HG03439 (cell line): ENCODE measurements at regions not wholly inside any gene's neighbourhood (a gene's known extent, or its start where the extent isn't known, plus 50 kb on each side); places are given as distances from the start of the nearest gene placed in this dataset.

Experiments used
- ATAC-seq: cut with Tn5 transposase; IDR thresholded peaks from one replicate; pipeline ENCODE4 v1.9.1; 2021; ENCODE audit warnings: mild to moderate bottlenecking, moderate library complexity; ENCODE audit not compliant: unreplicated experiment

DNA sequence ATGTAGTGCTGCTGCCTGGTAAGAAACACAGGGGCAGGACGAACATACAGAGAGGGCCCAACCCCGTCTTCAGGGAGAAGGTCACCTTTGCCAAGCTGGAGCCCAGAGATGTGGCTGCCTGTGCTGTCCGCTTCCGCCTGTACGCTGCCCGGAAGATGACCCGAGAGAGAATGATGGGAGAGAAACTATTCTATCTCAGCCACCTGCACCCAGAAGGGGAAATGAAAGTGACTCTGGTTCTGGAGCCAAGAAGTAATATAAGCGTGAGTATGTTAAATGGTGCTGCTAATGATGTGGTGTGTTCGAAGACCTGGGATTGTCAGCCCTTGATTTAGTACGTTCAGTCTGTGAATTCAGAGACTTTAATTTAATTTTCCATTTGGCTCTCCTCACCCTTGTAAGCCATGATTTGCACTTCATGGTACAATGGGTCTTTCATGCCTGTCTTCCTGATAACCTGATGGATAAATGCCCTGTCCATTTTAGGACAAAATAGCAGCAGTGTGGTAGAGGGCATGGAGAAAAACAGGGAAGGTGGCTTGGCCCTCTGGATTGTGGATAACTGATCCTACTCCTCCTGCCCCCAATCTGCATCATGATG, 318.9 kb downstream of the SNAPC1 start:
- ATAC-seq: peak; percentile 96

DNA sequence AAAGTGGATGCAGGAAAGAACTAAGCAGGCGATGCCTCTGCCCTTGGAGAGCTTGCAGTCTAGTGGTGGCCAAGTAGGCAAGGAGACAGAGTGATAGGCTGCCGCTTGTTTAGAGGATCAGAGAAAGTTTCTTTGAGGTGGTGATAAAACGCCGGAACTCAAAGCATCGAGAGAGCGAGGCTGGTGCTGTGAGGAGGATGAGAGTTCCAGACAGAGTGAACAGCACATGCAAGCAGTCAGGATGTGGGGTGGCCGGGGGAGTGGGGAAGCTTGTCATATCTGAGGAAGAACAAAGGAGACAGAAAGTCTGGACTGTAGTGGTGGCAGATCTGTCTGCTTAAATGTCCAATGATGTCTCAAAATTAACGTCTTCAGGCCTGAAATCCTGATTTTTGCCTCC, 319.7 kb downstream of the SNAPC1 start:
- ATAC-seq: no peak

DNA sequence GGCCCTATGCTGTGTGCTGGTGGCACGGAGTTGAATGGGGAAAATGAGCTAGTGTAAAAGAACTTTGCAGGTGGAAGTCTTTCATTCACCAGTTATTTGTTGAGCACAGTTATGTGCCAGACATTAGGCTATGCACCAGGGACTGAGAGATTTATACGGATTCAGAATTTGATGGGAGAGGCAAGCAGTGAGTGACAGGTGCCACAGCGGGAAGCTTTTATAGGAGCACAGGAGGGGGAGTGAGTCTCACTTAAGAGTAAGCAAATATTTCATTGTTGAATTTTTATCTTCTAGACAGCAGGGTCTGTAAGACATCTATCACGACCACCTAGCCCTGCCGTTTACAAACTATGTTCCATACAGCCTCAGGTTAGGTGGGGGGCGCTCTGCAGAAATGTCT, 320.6 kb downstream of the SNAPC1 start:
- no peak for ATAC-seq

DNA sequence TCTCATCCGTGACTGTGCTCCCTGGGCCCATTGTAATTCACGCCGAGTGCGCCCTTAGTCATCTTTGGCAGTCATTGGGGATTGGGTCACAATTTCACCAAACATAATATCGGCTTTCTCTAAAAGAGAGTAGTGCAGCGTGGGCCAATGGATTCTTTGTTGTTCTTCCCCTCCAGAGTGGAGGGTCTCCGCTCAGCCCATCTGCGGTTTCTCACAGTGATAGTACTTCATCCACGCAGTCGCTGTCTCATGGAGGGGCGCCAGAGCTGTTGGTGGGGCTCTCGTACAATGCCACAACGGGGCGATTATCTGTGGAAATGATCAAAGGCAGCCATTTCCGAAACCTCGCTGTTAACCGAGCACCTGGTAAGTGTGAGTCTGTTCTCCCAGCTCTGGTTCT, 321.8 kb downstream of the SNAPC1 start:
- ATAC-seq: no peak

DNA sequence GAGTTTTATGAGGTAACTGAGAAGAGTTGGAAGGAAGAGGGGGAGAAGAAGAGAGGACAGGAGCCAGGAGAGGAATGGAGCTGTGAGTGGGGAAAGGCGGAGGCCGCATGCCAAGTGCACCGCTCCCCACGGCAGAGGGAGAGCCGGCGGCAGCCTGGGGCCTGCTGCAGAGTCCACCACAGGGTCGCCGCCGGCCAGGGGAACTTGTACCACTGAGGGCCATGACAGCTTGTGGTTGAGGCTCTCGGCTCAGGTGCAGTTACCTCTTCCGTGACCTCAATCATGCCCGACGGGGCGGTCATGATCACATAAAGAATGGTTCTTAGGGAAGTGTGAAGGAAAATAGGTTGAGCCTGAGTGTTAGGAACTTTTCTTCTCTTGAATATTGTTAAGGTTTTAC, 325.0 kb downstream of the SNAPC1 start:
- ATAC-seq: no peak

DNA sequence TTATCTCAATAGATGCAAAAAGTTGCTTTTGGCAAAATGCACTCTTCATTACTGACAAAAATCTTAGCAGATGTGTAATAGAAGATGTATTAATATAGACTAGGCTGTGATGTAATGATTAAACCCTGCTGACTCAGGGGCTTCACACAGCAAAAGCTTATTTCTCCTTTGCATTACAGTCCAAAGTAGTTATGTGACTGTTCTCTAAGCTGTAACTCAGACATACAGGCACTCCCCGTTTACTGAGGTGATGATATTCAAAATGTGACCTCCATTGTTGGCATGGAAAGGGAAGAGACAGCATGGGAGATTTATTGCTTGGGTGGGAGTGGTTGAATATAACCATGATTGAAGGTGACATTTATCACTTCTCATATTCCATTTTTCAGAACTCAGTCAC, 331.5 kb downstream of the SNAPC1 start:
- no peak for ATAC-seq

DNA sequence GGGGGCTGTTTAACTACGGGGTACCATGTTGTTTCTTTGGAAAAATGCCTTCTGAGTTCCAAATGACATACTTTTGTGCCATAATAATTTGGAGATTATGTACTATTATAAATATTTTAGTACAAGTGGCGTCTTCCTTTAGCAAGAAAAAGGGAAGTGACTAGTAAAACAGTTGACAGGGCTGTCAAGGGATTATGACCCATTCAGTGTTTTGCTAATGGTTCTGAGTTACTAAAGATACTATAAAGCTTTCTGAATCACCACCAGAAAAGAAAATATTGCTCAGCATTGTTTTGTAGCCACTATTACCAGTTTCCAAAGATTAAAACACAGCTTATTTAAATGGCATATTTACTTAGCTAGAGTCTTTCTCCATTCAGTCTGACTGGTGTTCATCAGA, 334.9 kb downstream of the SNAPC1 start:
- ATAC-seq: no peak

DNA sequence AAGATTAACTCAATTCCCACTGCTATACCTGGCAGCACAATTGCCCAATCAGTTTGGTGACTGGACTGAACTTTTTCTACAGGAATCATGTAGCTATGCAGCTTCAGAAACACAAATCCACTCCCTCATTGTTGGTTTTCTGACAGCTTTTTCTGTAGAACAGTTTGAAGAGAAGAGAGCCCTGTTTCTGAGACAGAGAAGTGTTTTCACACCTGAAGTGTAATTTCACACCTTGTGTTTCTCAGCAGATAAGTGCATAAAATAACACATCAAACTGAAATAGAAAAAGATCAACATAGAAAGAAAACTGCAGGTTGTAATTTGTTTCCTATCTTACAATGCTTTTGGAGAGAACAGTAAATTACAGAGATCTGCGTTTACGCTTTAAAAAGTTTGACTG, 335.6 kb downstream of the SNAPC1 start:
- no peak for ATAC-seq

DNA sequence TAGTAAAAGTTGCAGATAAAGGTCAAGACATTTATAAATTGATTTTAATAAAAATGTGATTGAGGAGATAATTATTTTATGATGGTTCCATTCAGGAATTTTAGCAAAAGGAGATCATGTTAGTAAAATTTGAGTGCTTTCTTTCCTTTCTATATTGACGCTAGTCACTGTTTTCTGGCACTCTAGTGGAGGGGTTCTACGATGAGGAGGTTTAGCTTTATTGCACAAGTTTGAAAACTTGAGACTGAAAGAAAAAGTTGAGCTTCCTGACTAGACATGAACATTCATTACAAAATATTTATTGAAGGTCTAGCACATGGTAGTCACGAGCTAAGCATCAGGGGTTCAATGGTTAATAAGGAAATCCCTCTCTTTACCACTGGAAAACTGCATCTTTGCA, 336.1 kb downstream of the SNAPC1 start:
- no peak for ATAC-seq

DNA sequence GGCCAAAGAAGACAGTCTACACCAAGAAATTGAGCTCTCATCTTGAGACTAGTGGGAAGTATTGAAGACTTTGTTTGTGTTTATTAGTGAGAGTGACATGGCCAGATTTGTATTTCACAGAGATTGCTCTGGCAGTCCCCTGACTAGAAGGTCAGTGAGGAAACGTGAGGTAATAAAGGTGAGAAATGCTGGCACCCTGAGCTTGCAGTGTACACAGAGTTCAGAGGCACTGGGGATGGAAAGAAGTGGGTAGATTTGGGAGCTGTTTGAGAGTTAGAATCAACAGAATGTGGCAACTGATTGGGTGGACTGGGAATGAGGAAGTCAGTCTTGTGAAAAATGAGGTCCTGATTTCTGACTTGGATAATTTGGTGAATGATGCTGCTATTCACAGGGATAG, 336.9 kb downstream of the SNAPC1 start:
- ATAC-seq: no peak

DNA sequence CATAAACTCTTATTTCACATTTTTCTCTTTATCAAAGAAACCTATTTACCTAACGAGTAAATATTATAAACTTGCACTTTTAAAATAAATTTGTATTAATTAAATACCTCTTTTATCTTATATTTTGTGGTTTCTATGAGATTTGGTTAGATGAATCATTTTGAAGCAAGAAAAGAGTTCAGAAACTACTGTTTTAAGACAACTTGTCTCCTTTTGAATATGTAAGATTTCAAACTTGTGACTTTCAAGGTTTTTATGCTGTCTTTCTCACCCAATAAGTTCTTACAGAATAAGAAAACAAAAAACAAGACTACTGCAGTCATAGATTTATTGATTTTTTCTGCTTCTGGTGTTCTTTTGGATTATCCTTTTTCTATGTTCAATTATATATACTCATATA, 339.0 kb downstream of the SNAPC1 start:
- no peak for ATAC-seq

DNA sequence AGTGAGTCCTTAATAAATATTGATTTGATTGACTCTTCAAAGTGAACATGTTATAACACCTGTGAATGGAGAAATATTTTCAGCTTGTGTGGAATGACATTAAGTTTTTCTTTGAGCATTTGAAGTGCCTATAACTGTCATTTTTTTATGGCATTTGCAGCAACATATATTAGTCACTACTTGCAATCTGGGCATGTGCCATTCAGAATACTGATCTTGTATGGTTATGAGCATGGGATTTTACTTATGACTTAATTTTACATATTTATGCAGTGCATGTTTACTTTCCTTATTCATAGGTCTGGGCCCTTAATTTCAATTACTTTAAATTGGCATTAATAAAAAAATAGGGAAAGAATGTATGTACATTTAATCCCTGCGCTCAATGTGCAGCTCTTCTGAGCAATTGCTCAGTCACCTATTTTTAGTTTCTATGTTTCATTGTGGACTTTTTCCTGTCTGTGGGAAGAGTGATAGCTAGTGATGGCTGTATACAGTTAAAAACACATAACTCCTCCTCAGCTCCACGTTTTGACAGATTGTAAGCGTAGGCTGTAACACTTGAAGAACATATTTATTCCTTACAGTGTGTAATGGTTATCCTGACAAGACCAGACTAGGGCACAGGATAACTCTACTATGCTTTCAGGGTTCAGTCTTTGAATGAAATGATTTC, 339.6 kb downstream of the SNAPC1 start:
- no peak for ATAC-seq

DNA sequence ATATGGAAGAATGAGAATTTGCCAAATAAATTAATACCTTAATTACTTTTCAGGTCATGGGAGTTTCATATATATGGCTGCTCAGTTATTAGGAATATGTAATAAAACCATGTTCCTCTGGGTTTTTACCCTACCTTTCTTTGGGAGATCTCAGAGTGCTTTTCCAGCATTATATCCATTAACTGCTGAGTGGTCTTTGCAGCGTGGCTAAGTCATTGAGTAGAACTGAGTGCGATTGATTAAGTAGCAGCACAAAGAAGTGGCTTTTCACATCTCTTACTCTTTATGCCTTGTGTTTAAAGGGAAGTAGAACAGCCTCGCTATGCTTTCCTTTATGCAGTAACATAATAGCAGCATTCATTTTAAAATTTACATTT, 340.1 kb downstream of the SNAPC1 start:
- ATAC-seq: no peak

DNA sequence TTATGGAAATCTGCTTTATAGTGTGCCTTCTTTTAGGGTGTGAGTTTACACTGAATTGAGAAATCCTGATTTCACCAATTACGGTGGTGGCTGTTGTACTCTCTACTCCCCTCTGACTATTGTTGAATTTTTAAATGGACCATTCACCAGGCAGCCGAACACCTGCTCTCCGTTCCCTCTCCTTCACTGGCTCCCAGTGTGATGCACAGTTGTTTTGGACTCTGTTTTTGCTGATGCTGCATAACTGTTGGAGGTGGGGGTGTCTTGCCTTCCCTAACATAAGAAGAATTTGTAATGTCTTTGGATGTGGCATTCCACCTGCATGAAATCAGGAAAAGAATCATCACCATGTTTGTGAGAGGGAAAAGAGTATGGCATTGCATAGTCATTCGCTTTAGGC, 341.2 kb downstream of the SNAPC1 start:
- no peak for ATAC-seq

DNA sequence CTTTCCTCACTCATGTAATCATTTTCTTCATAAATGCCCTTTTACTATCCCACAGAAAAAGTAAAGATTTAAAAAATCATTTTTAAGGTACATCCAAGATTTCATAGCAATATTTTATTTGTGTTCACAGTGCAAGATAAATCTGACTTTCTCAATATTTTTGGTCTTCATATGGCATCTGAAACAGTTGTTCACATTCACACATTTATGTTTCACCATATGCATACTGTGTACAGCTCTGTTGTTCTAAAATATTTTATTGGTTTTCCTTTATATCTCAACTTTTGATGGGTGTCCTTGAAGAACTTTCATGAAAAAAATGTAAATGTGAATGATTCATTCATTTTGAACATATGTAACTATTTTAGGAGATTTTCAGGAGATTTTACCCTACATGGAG, 348.7 kb downstream of the SNAPC1 start:
- ATAC-seq: no peak

DNA sequence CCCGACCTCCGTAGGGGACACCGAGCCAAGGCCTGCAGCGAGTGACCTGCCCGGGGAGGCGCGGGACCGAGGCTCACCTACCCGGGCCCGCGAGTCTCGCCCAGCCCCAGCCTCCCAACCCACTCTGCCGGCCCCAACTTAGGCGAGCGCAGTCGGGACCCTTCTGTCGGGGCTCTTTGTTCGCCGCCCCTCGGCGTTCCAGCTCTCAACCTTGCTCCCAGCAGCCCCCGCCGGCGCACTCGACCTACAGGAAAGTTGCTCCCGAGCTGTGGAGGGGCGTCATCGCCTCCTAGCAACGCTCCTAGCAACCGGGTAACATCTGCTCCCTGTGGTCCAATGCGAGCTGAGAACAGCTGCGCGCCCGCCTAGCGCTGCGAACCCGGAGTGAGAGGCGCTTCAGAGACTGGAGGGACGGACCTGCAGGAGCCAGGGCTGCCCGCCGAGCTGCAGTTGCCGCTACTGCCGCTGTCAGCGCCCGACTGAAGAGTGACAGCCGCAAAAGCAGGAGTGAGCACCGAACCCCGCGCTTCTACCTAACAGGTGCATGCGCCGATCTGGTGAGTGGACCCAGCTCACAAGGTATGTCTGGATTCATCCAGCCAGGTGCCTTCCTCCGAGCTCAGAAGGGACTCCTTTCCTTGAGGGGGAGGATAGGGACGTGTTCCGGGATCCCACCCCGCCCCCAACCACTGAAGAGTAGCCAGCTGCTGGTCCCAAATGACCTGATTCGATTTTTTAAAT, 355.0 kb downstream of the SNAPC1 start:
- ATAC-seq: peak; percentile 93

DNA sequence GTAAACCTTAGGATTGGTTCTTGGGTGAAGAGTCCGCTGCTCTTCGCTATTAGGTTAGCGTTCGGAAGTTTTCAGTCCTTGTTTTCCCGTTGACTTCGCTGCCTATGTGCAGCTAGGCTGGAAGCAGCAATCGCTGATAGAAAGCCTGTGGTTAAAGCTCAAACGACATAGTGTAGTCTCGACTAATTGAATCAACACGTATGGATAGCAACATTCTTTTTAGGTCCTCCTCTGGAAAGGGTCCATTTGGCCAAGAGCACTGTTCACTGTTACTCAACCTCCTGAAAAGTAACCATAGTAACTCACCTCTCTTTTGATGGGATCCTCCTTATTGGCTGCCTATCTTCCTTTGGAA, 355.5 kb downstream of the SNAPC1 start:
- ATAC-seq: no peak

DNA sequence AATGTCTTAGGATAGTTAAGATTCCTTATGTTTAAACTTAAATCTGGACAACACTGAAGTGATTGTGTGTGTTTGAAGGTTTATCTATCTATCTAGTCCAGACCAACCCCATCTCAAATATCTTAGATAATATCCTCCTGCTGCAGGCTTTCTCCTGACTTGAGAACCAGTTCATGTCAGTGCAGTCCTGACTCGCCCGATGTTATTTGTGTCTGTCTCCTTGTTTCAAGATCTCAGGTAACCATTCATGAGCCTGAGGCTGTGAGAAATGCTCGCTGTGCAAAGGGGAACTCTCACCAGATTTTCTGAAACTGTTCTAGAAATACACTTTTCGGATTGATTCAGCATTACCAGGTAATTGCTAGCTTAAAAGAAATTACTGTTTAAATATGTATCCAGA, 356.2 kb downstream of the SNAPC1 start:
- ATAC-seq: no peak

DNA sequence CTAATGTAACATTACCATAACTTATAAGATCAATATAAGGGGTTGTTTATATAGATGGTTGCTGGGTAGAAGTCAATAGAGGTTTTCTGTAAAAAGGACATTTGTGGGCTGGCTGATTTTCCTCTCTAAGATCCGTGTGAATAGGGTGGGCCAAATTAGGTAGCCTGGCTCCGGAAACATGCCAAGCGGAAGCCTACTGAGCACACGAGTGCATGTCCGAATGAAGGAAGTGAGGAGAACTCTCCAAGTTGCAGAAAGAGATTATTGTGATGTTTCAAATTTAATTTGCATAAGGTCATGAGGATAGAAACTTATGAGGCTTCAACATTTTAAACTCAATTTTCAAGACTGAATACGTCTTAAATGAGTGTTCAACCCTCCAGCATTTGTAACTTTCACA, 356.7 kb downstream of the SNAPC1 start:
- ATAC-seq: no peak

DNA sequence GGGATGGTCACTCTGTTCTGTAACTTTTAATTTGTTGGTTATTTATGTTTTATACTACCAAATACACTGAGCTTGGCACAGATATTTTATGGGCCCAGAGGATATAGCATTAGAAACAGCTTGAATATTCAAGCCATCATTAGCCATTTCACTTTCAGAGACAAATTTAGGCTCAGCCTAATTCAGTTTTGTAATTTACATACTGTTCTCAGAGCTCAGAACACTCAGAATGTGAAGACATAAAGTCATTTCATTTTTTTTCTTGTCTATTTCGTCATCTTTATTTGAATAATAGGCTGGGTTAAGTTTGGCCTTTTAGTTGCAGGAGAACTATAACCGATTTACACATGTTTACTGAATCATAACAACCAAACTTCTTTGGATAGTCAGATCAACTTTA, 361.7 kb downstream of the SNAPC1 start:
- ATAC-seq: peak; percentile 82

DNA sequence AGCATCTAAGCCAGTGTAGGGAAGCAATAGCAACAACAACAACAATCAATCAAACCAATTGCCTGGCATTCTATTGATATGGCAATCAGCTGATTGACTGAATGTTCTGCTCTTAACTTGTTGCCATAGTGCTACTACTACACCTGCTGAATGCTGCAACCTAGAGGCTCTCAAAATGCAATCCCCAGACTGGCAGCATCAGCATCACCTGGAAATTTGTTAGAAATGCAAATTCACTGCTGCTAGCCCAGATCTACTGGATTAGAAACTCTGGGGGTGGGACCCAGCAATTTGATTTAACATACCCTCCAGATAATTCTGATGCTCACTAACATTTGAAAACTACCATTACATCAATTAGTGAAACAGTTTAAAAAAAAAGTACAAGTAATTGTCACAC, 363.6 kb downstream of the SNAPC1 start:
- no peak for ATAC-seq

DNA sequence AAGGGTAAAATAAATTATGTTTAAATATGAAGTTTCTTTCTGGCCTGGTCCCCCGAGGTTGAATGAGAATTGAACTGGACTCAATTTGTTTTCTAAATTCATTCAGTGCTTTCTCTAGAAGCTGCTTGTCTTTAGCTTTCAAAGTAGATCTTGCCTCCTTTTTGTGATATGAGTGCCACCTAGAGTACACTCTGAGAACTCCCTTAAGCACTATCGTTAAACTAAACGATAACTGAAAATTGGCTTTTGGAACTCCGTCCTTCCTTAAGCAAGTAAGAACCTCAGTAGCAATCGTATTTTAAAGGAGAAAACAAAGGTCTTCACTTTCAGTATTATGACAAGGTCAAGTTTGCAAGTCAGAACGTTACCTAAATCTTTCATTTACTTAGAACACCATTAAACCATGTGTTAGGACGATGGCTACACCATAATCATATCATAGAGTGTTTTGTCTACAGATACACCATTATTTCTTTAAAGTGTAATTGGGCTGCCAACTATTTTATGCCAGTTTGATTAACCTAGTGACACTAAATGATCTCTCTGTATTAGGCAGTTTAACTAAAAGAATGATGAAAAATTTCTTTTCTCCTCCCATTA, 364.8 kb downstream of the SNAPC1 start:
- ATAC-seq: peak; percentile 75
